ENCODE measurements at regions not wholly inside any gene's neighbourhood (a gene's known extent, or its start where the extent isn't known, plus 50 kb on each side); places are given as distances from the start of the nearest gene placed in this dataset.

GRCh38 chr10:6996431-6996830, 414.4 kb downstream of the SFMBT2 start (continued):
- TF ChIP-seq UBTF (IDR thresholded peaks at IDR 0.05; ENCODE audit: borderline replicate concordance in 1 of 2, low read depth in 2 of 2, low read length in 2 of 2) (no peak), ZNF398 (CRISPR knock-in tag; IDR thresholded peaks at IDR 0.05) (no peak)

GRCh38 chr10:6995831-6996230, 415.0 kb downstream of the SFMBT2 start:
- H3K4me1 ChIP-seq (replicated peaks in 1 of 2; ENCODE audit: control insufficient read depth in 2 of 2, insufficient read depth in 2 of 2, low read length in 2 of 2) = peaks cover 4 to 11% of the 10 kb centered on the region in 2 experiments; a peak in 4 of 5 replicates
- no peaks in the 10 kb centered on the region for H3K79me2 ChIP-seq (ENCODE audit: control insufficient read depth, insufficient read depth, low read length)
- 54% methylated on average over 4 of the region's 4 CpGs for WGBS (ENCODE audit: insufficient coverage, low coverage, missing lambda C conversion rate)
- no peak overlapping the region for H3K9ac ChIP-seq (ENCODE audit: insufficient read depth in 1 of 2, low read depth in 2 of 2, low read length in 2 of 2)
- POLR2A ChIA-PET = no interaction called here
- in situ Hi-C loops (cut with MboI) = no loop called here
- H2AFZ ChIP-seq (ENCODE audit: low read depth, low read length) = no peak overlapping the region
- H3K4me3 ChIP-seq = no peak overlapping the region
- no peaks in the 10 kb centered on the region for H3K9me3 ChIP-seq (replicated peaks; ENCODE audit: control insufficient read depth, insufficient read depth, low read depth, low read length)
- intact Hi-C loops (cut with micrococcal nuclease) = no loop called here
- H3K9me1 ChIP-seq (ENCODE audit: control insufficient read depth, insufficient read depth, low read length) = no peaks in the 10 kb centered on the region
- no peaks in the 10 kb centered on the region for H3K36me3 ChIP-seq (ENCODE audit: control insufficient read depth, insufficient read depth, low read length)
- TF ChIP-seq TAF9B (IDR thresholded peaks at IDR 0.05; ENCODE audit: partially characterized antibody) (no peak), ZNF584 (CRISPR knock-in tag; IDR thresholded peaks at IDR 0.05; ENCODE audit: low read depth) (no peak), CCAR2 (IDR thresholded peaks at IDR 0.05; ENCODE audit: low read depth, low read length) (no peak), CREBBP (IDR thresholded peaks at IDR 0.05; ENCODE audit: low read depth, low read length) (no peak), NUFIP1 (IDR thresholded peaks at IDR 0.05; ENCODE audit: partially characterized antibody) (no peak), GATAD2A (IDR thresholded peaks at IDR 0.05) (no peak)
- no peaks in the 10 kb centered on the region for H4K20me1 ChIP-seq (replicated peaks; ENCODE audit: control insufficient read depth, insufficient read depth, low read length)
- H3K27ac ChIP-seq (ENCODE audit: extremely low read depth, low read depth, low read length) = no peak overlapping the region
- H3K4me2 ChIP-seq (ENCODE audit: insufficient read depth, low read length) = no peak overlapping the region
- CTCF ChIA-PET (ENCODE audit: low intra/inter-chr PET ratio) = no interaction called here
- FAIRE-seq (no peak), ATAC-seq (no peak), DNase-seq (ENCODE audit: extremely low read depth in 1 of 4, low spot score in 3 of 4) (no peak)
- no peaks in the 10 kb centered on the region for H3K27me3 ChIP-seq (ENCODE audit: control insufficient read depth in 2 of 2, insufficient read depth in 2 of 2, low read length in 2 of 2)
- no TSS peak for BruUV-seq (replicated peaks)
